Left ventricle myocardium inferior (tissue), 1 donor: ENCODE measurements at regions not wholly inside any gene's neighbourhood (a gene's known extent, or its start where the extent isn't known, plus 50 kb on each side); places are given as distances from the start of the nearest gene placed in this dataset.

Source experiments
- DNase-seq: peaks from one replicate; pipeline ENCODE4 v3.0.0-alpha.2; 2020
- H3K27ac ChIP-seq: fragments of 200-600 bp; replicated peaks from 2 replicates; pipeline ENCODE4 v1.8.0; 2021
- H3K27me3 ChIP-seq: fragments of 200-600 bp; 2 replicates; pipeline ENCODE4 v1.8.0; 2021; ENCODE audit warnings: low read depth
- H3K36me3 ChIP-seq: fragments of 200-600 bp; 2 replicates; pipeline ENCODE4 v1.8.0; 2021
- H3K4me1 ChIP-seq: fragments of 200-600 bp; 2 replicates; pipeline ENCODE4 v1.8.0; 2021
- H3K4me3 ChIP-seq: fragments of 200-600 bp; 2 replicates; pipeline ENCODE4 v1.8.0; 2021; ENCODE audit warnings: mild to moderate bottlenecking, moderate library complexity
- H3K9me3 ChIP-seq: fragments of 200-600 bp; replicated peaks from 2 replicates; pipeline ENCODE4 v1.8.0; 2021
- intact Hi-C: fragments of 100-400 bp; cut with micrococcal nuclease; formaldehyde crosslinking; loops from one replicate; pipeline ENCODE4 v1.11.0; 2022
- TF ChIP-seq, protein P1 (sequence below): fragments of 200-600 bp; IDR thresholded peaks from 2 replicates; pipeline ENCODE4 v1.8.0; 2021; ENCODE audit warnings: antibody characterized with exemption, mild to moderate bottlenecking, borderline replicate concordance
- donor health status: DM: no; HTN: yes; CAD: no; lungs with severe emphysema.

DNA sequence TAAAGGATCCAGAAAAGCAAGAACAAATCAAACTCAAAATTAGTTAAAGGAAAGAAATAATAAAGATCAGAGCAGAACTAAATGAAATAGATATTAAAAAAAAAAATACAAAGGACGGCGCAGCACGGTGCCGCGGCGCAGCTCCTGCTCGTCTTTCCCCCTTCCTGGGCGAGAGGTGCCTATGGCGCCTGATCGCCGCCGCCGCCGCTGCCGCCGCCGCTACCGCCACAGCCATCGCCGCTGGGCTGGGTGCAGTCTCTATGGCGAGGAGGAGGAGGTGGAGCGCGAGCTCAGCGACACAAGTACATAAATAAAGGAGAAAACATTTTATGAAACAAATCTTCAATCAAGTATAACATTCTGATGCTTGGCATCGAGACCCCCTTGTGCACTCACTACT, 77.6 kb upstream of the VANGL1 start:
- no peak for DNase-seq
- H3K4me1 ChIP-seq: no peaks in the 10 kb centered on the region
- no peak overlapping the region for H3K4me3 ChIP-seq
- no peaks in the 10 kb centered on the region for H3K36me3 ChIP-seq
- intact Hi-C loops: no loop called here
- H3K9me3 ChIP-seq: peaks cover 17% of the 10 kb centered on the region
- TF ChIP-seq, protein P1, sequence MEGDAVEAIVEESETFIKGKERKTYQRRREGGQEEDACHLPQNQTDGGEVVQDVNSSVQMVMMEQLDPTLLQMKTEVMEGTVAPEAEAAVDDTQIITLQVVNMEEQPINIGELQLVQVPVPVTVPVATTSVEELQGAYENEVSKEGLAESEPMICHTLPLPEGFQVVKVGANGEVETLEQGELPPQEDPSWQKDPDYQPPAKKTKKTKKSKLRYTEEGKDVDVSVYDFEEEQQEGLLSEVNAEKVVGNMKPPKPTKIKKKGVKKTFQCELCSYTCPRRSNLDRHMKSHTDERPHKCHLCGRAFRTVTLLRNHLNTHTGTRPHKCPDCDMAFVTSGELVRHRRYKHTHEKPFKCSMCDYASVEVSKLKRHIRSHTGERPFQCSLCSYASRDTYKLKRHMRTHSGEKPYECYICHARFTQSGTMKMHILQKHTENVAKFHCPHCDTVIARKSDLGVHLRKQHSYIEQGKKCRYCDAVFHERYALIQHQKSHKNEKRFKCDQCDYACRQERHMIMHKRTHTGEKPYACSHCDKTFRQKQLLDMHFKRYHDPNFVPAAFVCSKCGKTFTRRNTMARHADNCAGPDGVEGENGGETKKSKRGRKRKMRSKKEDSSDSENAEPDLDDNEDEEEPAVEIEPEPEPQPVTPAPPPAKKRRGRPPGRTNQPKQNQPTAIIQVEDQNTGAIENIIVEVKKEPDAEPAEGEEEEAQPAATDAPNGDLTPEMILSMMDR: no peak
- peaks cover 57% of the 10 kb centered on the region for H3K27me3 ChIP-seq
- H3K27ac ChIP-seq: no peak overlapping the region

DNA sequence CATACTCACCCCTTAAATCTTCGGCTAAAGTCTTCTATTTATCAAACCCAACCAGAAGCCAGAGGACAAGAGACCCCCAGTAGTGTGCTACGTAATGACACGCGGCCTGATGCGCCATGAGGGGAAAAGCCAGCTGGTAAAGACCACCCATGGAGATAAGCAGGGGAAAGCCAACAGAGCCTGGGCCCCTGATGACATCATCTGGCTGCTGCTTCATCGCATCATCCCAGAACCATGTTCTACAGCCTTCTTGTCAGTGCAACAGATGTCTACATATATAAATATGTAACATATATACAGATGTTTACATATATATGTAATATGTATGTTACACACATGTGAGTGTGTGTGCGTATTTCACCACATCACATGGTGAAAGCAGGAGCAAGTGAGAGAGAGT, 81.7 kb upstream of the VANGL1 start:
- Histone ChIP-seq H3K27ac (no peak overlapping the region), H3K4me3 (no peak overlapping the region), H3K36me3 (no peaks in the 10 kb centered on the region), H3K27me3 (peaks cover 47% of the 10 kb centered on the region), H3K4me1 (no peaks in the 10 kb centered on the region), H3K9me3 (no peaks in the 10 kb centered on the region)
- intact Hi-C loops: no loop called here
- no peak for DNase-seq
- TF ChIP-seq, protein P1: no peak

DNA sequence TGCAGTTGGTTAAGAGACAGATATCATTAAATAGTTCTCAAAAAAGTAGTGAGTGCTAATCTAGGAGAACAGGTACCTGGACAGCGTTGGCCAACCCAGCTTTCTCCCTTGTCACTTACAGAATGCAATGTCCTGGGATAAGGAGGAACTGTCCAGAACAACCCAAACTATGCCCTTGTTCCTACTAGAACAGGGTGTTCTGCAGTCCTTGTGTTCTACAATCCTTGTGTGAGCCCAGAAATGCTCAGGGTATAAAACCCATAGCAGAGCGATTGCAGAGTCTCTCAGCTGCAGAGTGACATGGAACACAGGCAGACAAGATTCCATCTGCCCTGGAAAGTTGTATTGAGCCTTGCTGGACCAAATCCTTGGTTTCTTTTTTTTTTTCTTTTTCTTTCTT, 83.5 kb upstream of the VANGL1 start:
- Histone ChIP-seq H3K9me3 (no peaks in the 10 kb centered on the region), H3K4me1 (no peaks in the 10 kb centered on the region), H3K36me3 (no peaks in the 10 kb centered on the region), H3K27me3 (peaks cover 32% of the 10 kb centered on the region), H3K27ac (no peak overlapping the region), H3K4me3 (no peak overlapping the region)
- no peak for DNase-seq
- TF ChIP-seq, protein P1: no peak
- intact Hi-C loops: no loop called here

DNA sequence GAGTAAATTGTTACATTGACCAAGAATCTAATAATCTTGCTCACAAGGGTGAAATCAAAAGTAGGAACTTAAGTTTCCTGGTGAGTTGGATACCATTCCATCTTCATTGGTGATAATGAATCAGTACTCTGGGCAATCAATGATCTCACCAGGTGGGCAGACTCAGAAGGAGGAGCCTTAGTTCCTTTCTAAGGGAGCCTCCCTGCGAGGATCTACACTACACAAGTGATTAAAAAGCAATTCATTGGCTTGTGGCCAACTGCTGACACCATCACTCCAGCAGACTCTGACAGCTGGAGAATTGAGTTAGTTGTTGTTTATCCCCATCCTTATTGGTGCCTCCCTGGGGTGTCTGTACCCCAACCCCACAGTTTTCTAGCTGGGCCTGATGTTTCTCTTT, 84.1 kb upstream of the VANGL1 start:
- Histone ChIP-seq H3K27ac (no peak overlapping the region), H3K36me3 (no peaks in the 10 kb centered on the region), H3K4me1 (no peaks in the 10 kb centered on the region), H3K27me3 (peaks cover 30% of the 10 kb centered on the region), H3K9me3 (no peaks in the 10 kb centered on the region), H3K4me3 (no peak overlapping the region)
- TF ChIP-seq, protein P1: no peak
- intact Hi-C loops: no loop called here
- no peak for DNase-seq

DNA sequence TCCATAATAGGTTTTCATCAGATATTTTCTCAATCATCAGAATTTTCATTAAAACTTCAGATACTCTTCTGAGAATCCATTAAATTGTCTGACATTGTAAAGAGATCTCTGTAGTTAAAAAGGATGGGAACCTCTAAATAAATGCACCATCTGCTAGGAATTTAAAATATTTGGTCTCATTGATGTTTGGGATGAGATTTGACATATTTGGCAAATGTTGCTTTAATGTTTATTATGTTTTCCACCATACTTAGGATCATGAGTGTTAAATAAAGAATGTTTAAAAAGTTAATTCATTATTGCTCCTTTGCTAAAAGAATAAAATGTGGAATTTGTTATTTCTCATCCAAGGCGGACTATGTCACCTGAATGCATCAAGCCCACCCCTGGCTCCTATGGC, 85.5 kb upstream of the VANGL1 start:
- Histone ChIP-seq H3K36me3 (no peaks in the 10 kb centered on the region), H3K9me3 (no peaks in the 10 kb centered on the region), H3K27me3 (peaks cover 27% of the 10 kb centered on the region), H3K4me3 (no peak overlapping the region), H3K27ac (no peak overlapping the region), H3K4me1 (no peaks in the 10 kb centered on the region)
- DNase-seq: no peak
- TF ChIP-seq, protein P1: no peak
- intact Hi-C loops: no loop called here

DNA sequence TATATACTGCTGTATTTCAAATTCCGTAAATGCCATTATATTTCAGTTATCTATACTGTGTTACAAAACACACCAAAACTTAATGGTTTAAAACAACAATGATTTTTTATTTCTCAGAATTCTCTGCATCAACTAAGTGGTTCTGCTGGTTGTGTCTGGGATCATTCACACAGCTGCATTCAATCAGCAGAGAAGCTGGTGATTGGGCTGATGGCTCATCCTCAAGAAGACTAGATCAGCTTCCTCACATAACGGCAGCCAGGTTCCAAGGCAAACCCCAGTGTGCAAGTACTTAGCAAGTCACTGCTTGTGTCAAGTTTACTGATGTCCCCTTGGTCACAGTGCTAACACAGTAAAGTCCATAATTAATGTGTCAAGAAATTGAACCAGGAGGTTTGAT, 86.3 kb upstream of the VANGL1 start:
- Histone ChIP-seq H3K27me3 (peaks cover 22% of the 10 kb centered on the region), H3K27ac (no peak overlapping the region), H3K36me3 (no peaks in the 10 kb centered on the region), H3K4me1 (no peaks in the 10 kb centered on the region), H3K4me3 (no peak overlapping the region), H3K9me3 (no peaks in the 10 kb centered on the region)
- no peak for DNase-seq
- intact Hi-C loops: no loop called here
- TF ChIP-seq, protein P1: no peak
